ENCODE measurements at regions not wholly inside any gene's neighbourhood (a gene's known extent, or its start where the extent isn't known, plus 50 kb on each side); places are given as distances from the start of the nearest gene placed in this dataset.

DNA sequence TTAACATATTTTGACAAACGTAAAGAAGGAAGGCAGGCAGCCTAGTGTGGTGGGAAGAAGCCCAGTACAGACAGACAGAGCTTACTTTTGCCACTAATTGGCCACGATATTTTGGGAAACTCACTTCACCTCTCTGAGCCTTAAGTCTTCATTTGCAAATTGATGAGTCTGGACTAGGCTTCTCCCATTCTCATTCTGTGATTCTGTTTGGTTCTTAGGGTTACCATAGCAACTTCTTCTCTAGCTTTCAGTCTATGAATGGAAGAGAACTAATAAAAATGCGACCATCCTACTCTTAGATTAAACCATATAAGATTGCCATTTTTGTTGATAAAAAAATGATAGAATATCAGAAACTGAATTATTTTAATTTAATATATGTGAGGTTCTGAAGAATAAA, 210.5 kb downstream of the SNAPC1 start:
- WGBS, 2 experiments (ENCODE audit: insufficient coverage in 2 of 2) = 80 to 100% methylated on average over 1 to 2 of the region's 3 CpGs
- Histone ChIP-seq H3K36me3 (ENCODE audit: control insufficient read depth, insufficient read depth, low read length) (no peaks in the 10 kb centered on the region), H3K4me1 (ENCODE audit: control insufficient read depth, insufficient read depth, low read length, poor library complexity, severe bottlenecking) (peaks cover 8% of the 10 kb centered on the region), H3K9me3 (ENCODE audit: control insufficient read depth, low read length) (peaks cover 24% of the 10 kb centered on the region), H3K4me3 (ENCODE audit: extremely low read depth, insufficient read depth, low read length, poor library complexity, severe bottlenecking) (no peak overlapping the region), H3K27ac (ENCODE audit: low read depth, low read length, severe bottlenecking) (no peak overlapping the region)

DNA sequence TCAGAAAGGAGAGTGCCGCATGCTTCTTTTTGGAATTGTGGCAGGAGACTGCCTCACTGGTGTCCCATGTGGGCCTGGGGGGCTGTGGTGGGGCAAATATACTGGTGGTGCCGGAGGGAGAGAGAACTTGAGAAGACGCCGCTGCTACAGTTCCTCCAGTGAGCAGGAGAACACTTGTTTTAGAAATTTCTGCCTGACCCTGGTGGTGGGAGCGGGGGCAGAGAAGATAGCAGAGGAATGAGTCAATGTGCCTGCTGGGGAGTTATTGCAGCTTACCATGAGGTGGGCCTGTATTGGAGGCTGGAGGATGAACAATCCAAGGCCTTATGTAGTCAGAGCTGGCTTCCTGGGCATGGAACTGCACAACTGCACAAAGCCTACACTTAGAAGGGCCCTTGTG, 211.8 kb downstream of the SNAPC1 start:
- H3K27ac ChIP-seq (ENCODE audit: low read depth, low read length, severe bottlenecking) = no peak overlapping the region
- 89 to 94% methylated on average over 5 of the region's 5 CpGs for WGBS, 2 experiments (ENCODE audit: insufficient coverage in 2 of 2)
- H3K9me3 ChIP-seq (ENCODE audit: control insufficient read depth, low read length) = peaks cover 26% of the 10 kb centered on the region
- H3K36me3 ChIP-seq (ENCODE audit: control insufficient read depth, insufficient read depth, low read length) = no peaks in the 10 kb centered on the region
- peaks cover 8% of the 10 kb centered on the region for H3K4me1 ChIP-seq (ENCODE audit: control insufficient read depth, insufficient read depth, low read length, poor library complexity, severe bottlenecking)
- no peak overlapping the region for H3K4me3 ChIP-seq (ENCODE audit: extremely low read depth, insufficient read depth, low read length, poor library complexity, severe bottlenecking)

DNA sequence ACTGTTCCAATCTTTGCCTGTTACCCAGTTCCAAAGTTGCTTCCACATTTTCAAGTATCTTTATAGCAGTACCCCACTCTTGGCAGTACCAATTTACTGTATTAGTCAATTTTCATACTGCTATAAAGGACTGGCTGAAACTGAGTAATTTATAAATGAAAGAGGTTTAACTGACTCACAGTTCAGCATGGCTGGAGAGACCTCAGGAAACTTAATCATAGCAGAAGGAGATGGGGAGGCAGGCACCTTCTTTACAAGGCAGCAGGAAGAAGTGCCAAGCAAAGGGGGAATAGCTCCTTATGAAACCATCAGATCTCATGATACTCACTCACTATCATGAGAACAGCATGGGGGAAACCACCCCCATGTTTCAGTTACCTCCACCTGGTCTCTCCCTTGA, 215.0 kb downstream of the SNAPC1 start:
- Histone ChIP-seq H3K27ac (ENCODE audit: low read depth, low read length, severe bottlenecking) (no peak overlapping the region), H3K36me3 (ENCODE audit: control insufficient read depth, insufficient read depth, low read length) (no peaks in the 10 kb centered on the region), H3K9me3 (ENCODE audit: control insufficient read depth, low read length) (peaks cover 26% of the 10 kb centered on the region), H3K4me3 (ENCODE audit: extremely low read depth, insufficient read depth, low read length, poor library complexity, severe bottlenecking) (no peak overlapping the region), H3K4me1 (ENCODE audit: control insufficient read depth, insufficient read depth, low read length, poor library complexity, severe bottlenecking) (peaks cover 8% of the 10 kb centered on the region)

DNA sequence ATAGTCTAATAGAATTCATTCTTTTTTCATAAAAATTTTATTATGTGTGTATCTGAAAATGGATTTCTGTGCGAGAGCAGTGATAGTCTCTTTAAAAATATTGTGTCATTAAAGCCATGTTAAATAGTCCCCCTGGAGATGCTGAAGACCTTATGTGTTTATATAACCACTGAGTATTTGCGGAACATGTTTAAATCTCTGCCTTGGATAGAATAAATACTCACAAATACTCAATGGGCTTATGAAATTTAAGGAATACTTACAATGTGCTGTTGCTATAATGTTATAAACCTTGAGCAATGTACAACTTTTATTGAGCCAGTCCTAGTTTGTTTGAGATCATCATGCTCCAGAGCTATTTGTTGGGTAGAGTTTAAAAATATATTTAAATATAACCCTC, 226.0 kb downstream of the SNAPC1 start:
- no peaks in the 10 kb centered on the region for H3K4me1 ChIP-seq (ENCODE audit: control insufficient read depth, insufficient read depth, low read length, poor library complexity, severe bottlenecking)
- WGBS, 2 experiments (ENCODE audit: insufficient coverage in 2 of 2) = no CpG with 5 or more reads among the region's 2 CpGs

DNA sequence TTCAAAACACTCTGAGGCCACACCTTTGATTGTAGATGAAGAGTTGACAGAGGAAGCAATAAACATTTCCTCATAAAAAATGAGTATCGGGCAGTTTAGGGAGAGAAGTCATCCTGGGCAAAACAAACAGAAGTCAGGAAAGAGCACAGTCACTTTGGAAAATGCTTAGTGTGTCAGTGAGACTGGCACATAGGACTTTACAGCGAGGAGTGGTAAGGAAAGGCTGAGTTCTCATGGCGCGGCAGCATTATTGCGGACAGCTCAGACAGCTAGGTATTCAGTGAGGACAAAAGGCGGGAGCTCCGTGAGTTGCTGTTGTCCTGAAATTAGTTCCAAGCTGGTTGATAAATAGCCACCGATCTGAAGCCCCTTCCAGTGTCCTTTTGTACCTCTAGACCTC, 229.9 kb downstream of the SNAPC1 start:
- no peaks in the 10 kb centered on the region for H3K4me1 ChIP-seq (ENCODE audit: control insufficient read depth, insufficient read depth, low read length, poor library complexity, severe bottlenecking)
- H3K4me3 ChIP-seq (ENCODE audit: extremely low read depth, insufficient read depth, low read length, poor library complexity, severe bottlenecking) = no peak overlapping the region
- H3K36me3 ChIP-seq (ENCODE audit: control insufficient read depth, insufficient read depth, low read length) = no peaks in the 10 kb centered on the region
- H3K27ac ChIP-seq (ENCODE audit: low read depth, low read length, severe bottlenecking) = no peak overlapping the region
- 90 to 99% methylated on average over 7 to 8 of the region's 8 CpGs for WGBS, 2 experiments (ENCODE audit: insufficient coverage in 2 of 2)
- H3K9me3 ChIP-seq (ENCODE audit: control insufficient read depth, low read length) = no peaks in the 10 kb centered on the region

More for the DNA sequence above, 226.0 kb downstream of the SNAPC1 start:
- no peaks in the 10 kb centered on the region for H3K36me3 ChIP-seq (ENCODE audit: control insufficient read depth, insufficient read depth, low read length)
- H3K27ac ChIP-seq (ENCODE audit: low read depth, low read length, severe bottlenecking) = no peak overlapping the region
- H3K4me3 ChIP-seq (ENCODE audit: extremely low read depth, insufficient read depth, low read length, poor library complexity, severe bottlenecking) = no peak overlapping the region
- no peaks in the 10 kb centered on the region for H3K9me3 ChIP-seq (ENCODE audit: control insufficient read depth, low read length)

DNA sequence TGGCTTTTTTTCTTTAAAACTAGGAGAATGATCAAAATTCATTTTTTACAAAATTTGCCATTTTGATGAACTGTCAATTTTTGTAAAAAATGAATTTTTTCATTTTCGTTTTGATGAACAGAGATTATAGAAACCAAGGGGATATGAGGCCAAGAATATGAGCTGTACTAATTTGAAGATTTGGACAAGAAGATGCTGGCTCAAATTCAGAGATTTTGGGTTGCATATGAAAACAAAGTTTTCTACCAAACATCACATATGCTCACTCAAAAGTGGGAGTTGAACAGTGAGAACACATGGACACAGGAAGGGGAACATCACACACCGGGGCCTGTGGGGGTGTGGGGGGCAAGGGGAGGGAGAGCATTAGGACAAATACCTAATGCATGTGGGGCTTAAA, 230.7 kb downstream of the SNAPC1 start:
- no peaks in the 10 kb centered on the region for H3K9me3 ChIP-seq (ENCODE audit: control insufficient read depth, low read length)
- 40 to 88% methylated on average over 1 of the region's 2 CpGs for WGBS, 2 experiments (ENCODE audit: insufficient coverage in 2 of 2)
- no peaks in the 10 kb centered on the region for H3K36me3 ChIP-seq (ENCODE audit: control insufficient read depth, insufficient read depth, low read length)
- H3K4me1 ChIP-seq (ENCODE audit: control insufficient read depth, insufficient read depth, low read length, poor library complexity, severe bottlenecking) = no peaks in the 10 kb centered on the region
- no peak overlapping the region for H3K4me3 ChIP-seq (ENCODE audit: extremely low read depth, insufficient read depth, low read length, poor library complexity, severe bottlenecking)
- no peak overlapping the region for H3K27ac ChIP-seq (ENCODE audit: low read depth, low read length, severe bottlenecking)

DNA sequence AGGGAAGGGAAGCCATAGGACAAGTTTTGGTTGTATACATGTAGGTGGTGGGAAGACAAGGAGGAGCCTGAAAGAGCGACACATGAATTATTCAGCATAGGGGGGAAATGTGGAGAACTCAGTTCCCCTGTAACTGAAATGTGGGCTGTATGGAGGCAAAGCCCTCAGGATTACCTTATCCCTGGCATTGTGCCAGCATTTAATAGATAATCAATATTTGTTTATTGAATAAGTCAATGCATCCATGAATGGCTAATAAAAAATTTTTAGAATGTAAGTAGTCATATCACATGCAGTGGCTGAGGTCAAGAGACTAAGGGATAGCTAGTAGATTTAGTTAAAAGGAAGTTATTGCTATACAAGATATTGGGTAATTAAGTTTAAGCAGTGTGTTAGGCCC, 232.4 kb downstream of the SNAPC1 start:
- H3K9me3 ChIP-seq (ENCODE audit: control insufficient read depth, low read length) = no peaks in the 10 kb centered on the region
- no peaks in the 10 kb centered on the region for H3K36me3 ChIP-seq (ENCODE audit: control insufficient read depth, insufficient read depth, low read length)
- H3K4me1 ChIP-seq (ENCODE audit: control insufficient read depth, insufficient read depth, low read length, poor library complexity, severe bottlenecking) = no peaks in the 10 kb centered on the region
- 86% methylated on average over 1 of the region's 1 CpG; no CpG with 5 or more reads in 1 of the 2 experiments for WGBS, 2 experiments (ENCODE audit: insufficient coverage in 2 of 2)
- H3K4me3 ChIP-seq (ENCODE audit: extremely low read depth, insufficient read depth, low read length, poor library complexity, severe bottlenecking) = no peak overlapping the region
- H3K27ac ChIP-seq (ENCODE audit: low read depth, low read length, severe bottlenecking) = no peak overlapping the region

DNA sequence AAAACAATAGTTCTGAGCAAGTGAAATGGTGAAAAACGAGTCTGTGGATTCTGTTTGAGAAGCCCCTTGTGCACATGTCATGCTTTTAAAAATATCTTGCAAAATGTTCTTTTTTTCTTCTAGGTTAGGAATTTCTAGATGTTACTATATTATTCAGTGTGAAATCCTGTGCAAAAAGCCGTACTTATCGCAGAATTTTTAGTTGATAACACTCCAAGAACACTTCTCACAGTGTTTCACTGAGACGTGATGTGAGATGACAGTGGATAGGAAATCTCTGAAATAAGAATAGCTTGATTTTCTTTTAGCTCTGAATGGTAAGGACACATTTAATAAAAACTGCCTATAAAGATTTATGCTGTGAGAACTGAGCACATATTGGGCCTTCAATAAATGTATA, 234.5 kb downstream of the SNAPC1 start:
- no peaks in the 10 kb centered on the region for H3K36me3 ChIP-seq (ENCODE audit: control insufficient read depth, insufficient read depth, low read length)
- no peaks in the 10 kb centered on the region for H3K4me1 ChIP-seq (ENCODE audit: control insufficient read depth, insufficient read depth, low read length, poor library complexity, severe bottlenecking)

DNA sequence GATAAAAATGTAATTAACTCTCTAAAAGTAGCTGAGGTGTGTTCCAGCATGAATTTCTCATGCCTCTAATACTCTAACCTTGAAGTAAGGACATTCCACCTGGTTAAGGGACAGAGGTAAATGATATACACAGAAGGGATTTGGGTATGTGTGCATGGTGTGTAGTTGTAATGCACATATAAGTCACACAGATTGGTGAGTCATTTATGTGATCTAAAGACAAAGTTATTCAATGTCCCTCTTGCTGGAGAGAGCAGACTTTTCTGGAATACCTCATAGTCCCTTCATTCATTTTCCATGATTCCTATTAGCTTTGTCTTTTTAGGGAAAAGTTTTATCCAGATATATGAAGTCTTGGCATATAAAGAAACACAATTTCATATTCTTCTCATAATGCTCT, 234.9 kb downstream of the SNAPC1 start:
- Histone ChIP-seq H3K36me3 (ENCODE audit: control insufficient read depth, insufficient read depth, low read length) (no peaks in the 10 kb centered on the region), H3K9me3 (ENCODE audit: control insufficient read depth, low read length) (no peaks in the 10 kb centered on the region), H3K27ac (ENCODE audit: low read depth, low read length, severe bottlenecking) (no peak overlapping the region), H3K4me3 (ENCODE audit: extremely low read depth, insufficient read depth, low read length, poor library complexity, severe bottlenecking) (no peak overlapping the region), H3K4me1 (ENCODE audit: control insufficient read depth, insufficient read depth, low read length, poor library complexity, severe bottlenecking) (no peaks in the 10 kb centered on the region)

More for the DNA sequence above, 234.5 kb downstream of the SNAPC1 start:
- WGBS, 2 experiments (ENCODE audit: insufficient coverage in 2 of 2) = 100% methylated on average over 1 of the region's 4 CpGs; no CpG with 5 or more reads in 1 of the 2 experiments
- Histone ChIP-seq H3K9me3 (ENCODE audit: control insufficient read depth, low read length) (no peaks in the 10 kb centered on the region), H3K27ac (ENCODE audit: low read depth, low read length, severe bottlenecking) (no peak overlapping the region), H3K4me3 (ENCODE audit: extremely low read depth, insufficient read depth, low read length, poor library complexity, severe bottlenecking) (no peak overlapping the region)

DNA sequence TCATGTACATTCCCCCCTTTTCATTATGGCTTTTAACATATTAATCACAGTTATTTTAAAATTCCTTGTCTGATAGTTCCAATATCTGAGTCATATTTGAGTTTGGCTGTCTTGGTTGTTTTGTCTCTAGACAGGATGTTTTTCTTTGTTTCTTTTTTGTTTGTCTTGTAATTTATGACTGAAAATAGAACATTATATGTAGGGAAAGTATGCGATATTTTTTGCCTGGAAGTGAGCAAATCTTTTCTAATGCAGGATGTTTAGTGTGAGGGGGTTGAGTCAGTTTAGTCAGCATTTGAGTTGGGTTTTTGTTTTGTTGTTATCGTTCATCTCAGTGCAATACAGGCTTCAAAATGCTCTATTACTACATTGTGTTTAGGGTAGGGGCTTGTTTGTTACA, 239.7 kb downstream of the SNAPC1 start:
- WGBS, 2 experiments (ENCODE audit: insufficient coverage in 2 of 2) = 86 to 88% methylated on average over 1 of the region's 2 CpGs
- H3K4me1 ChIP-seq (ENCODE audit: control insufficient read depth, insufficient read depth, low read length, poor library complexity, severe bottlenecking) = no peaks in the 10 kb centered on the region
- H3K27ac ChIP-seq (ENCODE audit: low read depth, low read length, severe bottlenecking) = no peak overlapping the region
- H3K9me3 ChIP-seq (ENCODE audit: control insufficient read depth, low read length) = no peaks in the 10 kb centered on the region
- H3K4me3 ChIP-seq (ENCODE audit: extremely low read depth, insufficient read depth, low read length, poor library complexity, severe bottlenecking) = no peak overlapping the region
- H3K36me3 ChIP-seq (ENCODE audit: control insufficient read depth, insufficient read depth, low read length) = no peaks in the 10 kb centered on the region

DNA sequence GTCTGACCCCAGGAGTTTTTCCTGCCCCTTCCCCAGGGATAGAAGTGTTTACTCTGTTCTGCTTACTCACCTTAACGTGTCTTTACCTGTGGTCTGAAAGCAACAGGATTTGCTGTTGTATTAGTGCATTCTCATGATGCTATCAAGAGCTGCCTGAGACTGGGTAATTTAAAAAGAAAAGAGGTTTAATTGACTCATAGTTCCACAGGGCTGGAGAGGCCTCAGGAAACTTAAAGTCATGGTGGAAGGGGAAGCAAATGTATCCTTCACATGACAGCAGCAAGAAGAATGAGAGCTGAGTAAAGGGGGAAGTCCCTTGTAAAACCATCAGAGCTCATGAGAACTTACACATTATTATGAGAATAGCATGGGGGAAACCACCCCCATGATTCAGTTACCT, 240.4 kb downstream of the SNAPC1 start:
- Histone ChIP-seq H3K4me3 (ENCODE audit: extremely low read depth, insufficient read depth, low read length, poor library complexity, severe bottlenecking) (no peak overlapping the region), H3K36me3 (ENCODE audit: control insufficient read depth, insufficient read depth, low read length) (no peaks in the 10 kb centered on the region), H3K27ac (ENCODE audit: low read depth, low read length, severe bottlenecking) (no peak overlapping the region), H3K9me3 (ENCODE audit: control insufficient read depth, low read length) (no peaks in the 10 kb centered on the region), H3K4me1 (ENCODE audit: control insufficient read depth, insufficient read depth, low read length, poor library complexity, severe bottlenecking) (no peaks in the 10 kb centered on the region)
- WGBS, 2 experiments (ENCODE audit: insufficient coverage in 2 of 2) = 75 to 88% methylated on average over 1 of the region's 1 CpG

DNA sequence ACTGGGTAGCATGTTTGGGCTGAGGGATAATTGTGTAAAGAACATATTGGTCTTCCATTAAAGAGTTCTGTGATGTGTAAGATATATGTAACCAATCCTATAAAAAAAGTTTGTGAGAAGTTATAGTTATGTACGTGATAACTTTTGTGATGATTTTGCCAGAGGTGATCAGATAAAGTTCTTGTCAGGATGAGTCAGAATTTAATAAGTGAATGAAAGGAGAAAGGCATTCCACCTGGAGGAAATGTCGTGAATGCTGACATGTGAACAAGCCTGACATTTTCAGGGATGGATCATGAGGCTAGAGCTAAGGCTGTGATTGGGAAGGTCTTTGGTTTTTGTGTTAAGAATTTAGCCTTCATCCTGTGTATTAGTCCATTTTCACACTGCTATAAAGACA, 241.5 kb downstream of the SNAPC1 start:
- WGBS, 2 experiments (ENCODE audit: insufficient coverage in 2 of 2) = 55 to 77% methylated on average over 2 of the region's 2 CpGs
- no peak overlapping the region for H3K27ac ChIP-seq (ENCODE audit: low read depth, low read length, severe bottlenecking)
- H3K4me1 ChIP-seq (ENCODE audit: control insufficient read depth, insufficient read depth, low read length, poor library complexity, severe bottlenecking) = no peaks in the 10 kb centered on the region
- H3K36me3 ChIP-seq (ENCODE audit: control insufficient read depth, insufficient read depth, low read length) = no peaks in the 10 kb centered on the region
- H3K9me3 ChIP-seq (ENCODE audit: control insufficient read depth, low read length) = no peaks in the 10 kb centered on the region
- H3K4me3 ChIP-seq (ENCODE audit: extremely low read depth, insufficient read depth, low read length, poor library complexity, severe bottlenecking) = no peak overlapping the region

All from mesodermal cell (in vitro differentiated cells).